GM21528 (cell line): ENCODE measurements at regions not wholly inside any gene's neighbourhood (a gene's known extent, or its start where the extent isn't known, plus 50 kb on each side); places are given as distances from the start of the nearest gene placed in this dataset.

Experiments
- ATAC-seq: cut with Tn5 transposase; IDR thresholded peaks from one replicate; pipeline ENCODE4 v1.9.1; 2021; ENCODE audit warnings: mild to moderate bottlenecking, moderate library complexity; ENCODE audit not compliant: unreplicated experiment, low FRiP score

GRCh38 chr1:59016390-59016789 is 232.5 kb upstream of the JUN start:
- no peak for ATAC-seq

GRCh38 chr1:59017501-59018231 is 233.8 kb upstream of the JUN start:
- no peak for ATAC-seq

GRCh38 chr1:59018446-59018845 is 234.6 kb upstream of the JUN start:
- ATAC-seq: no peak

GRCh38 chr1:59018860-59019259 is 235.0 kb upstream of the JUN start:
- no peak for ATAC-seq

GRCh38 chr1:59020151-59020997 is 236.5 kb upstream of the JUN start:
- ATAC-seq: peak; percentile 93

- ATAC-seq: no peak
These were observed 238.4 kb upstream of the JUN start for GRCh38 chr1:59022199-59022598.

- ATAC-seq: no peak
These were observed 239.0 kb upstream of the JUN start for GRCh38 chr1:59022799-59023198.

GRCh38 chr1:59025201-59025600 is 241.4 kb upstream of the JUN start:
- no peak for ATAC-seq

- ATAC-seq: peak; percentile 95
These were observed 242.1 kb upstream of the JUN start for GRCh38 chr1:59025898-59026426.

GRCh38 chr1:59026472-59026948 is 242.7 kb upstream of the JUN start:
- ATAC-seq: peak; percentile 6

- no peak for ATAC-seq
These were observed 243.3 kb upstream of the JUN start for GRCh38 chr1:59027177-59027576.

- ATAC-seq: no peak
These were observed 244.2 kb upstream of the JUN start for GRCh38 chr1:59028048-59028447.

GRCh38 chr1:59029411-59030167 is 245.7 kb upstream of the JUN start:
- ATAC-seq: no peak

- no peak for ATAC-seq
These were observed 248.4 kb upstream of the JUN start for GRCh38 chr1:59032228-59032627.

GRCh38 chr1:59033761-59034160 is 249.9 kb upstream of the JUN start:
- ATAC-seq: no peak

GRCh38 chr1:59034925-59035324 is 251.1 kb upstream of the JUN start:
- ATAC-seq: no peak

- ATAC-seq: no peak
These were observed 255.7 kb upstream of the JUN start for GRCh38 chr1:59039551-59039950.

- no peak for ATAC-seq
These were observed 256.4 kb upstream of the FGGY start for GRCh38 chr1:59040486-59040885.

GRCh38 chr1:59041646-59042277 is 255.1 kb upstream of the FGGY start:
- ATAC-seq: no peak

GRCh38 chr1:59043796-59044195 is 253.1 kb upstream of the FGGY start:
- ATAC-seq: no peak
